GM18861 (cell line): ENCODE measurements at regions not wholly inside any gene's neighbourhood (a gene's known extent, or its start where the extent isn't known, plus 50 kb on each side); places are given as distances from the start of the nearest gene placed in this dataset.

ENCODE experiments used
- ATAC-seq: cut with Tn5 transposase; IDR thresholded peaks from one replicate; pipeline ENCODE4 v1.9.1; 2021; ENCODE audit not compliant: unreplicated experiment

- no peak for ATAC-seq
These were observed 132.2 kb upstream of the INHBA start for GRCh38 chr7:41834805-41835694.

GRCh38 chr7:41832941-41833340 lies 130.1 kb upstream of the INHBA start:
- no peak for ATAC-seq

GRCh38 chr7:41830271-41830670 lies 127.4 kb upstream of the INHBA start:
- ATAC-seq: no peak

- no peak for ATAC-seq
These were observed 126.0 kb upstream of the INHBA start for GRCh38 chr7:41828911-41829310.

GRCh38 chr7:41826641-41827040 lies 123.8 kb upstream of the INHBA start:
- ATAC-seq: no peak

- ATAC-seq: no peak
These were observed 123.1 kb upstream of the INHBA start for GRCh38 chr7:41825927-41826480.

GRCh38 chr7:41824284-41824683 lies 121.4 kb upstream of the INHBA start:
- ATAC-seq: no peak

- ATAC-seq: no peak
These were observed 119.4 kb upstream of the INHBA start for GRCh38 chr7:41822259-41822817.

GRCh38 chr7:41821521-41822213 lies 118.8 kb upstream of the INHBA start:
- no peak for ATAC-seq

- ATAC-seq: no peak
These were observed 117.3 kb upstream of the INHBA start for GRCh38 chr7:41820111-41820671.

GRCh38 chr7:41819645-41820044 lies 116.8 kb upstream of the INHBA start:
- no peak for ATAC-seq

GRCh38 chr7:41818765-41819398 lies 116.0 kb upstream of the INHBA start:
- ATAC-seq: no peak

GRCh38 chr7:41817386-41817785 lies 114.5 kb upstream of the INHBA start:
- ATAC-seq: peak; percentile 69

- peak; percentile 42 for ATAC-seq
These were observed 113.2 kb upstream of the INHBA start for GRCh38 chr7:41816111-41816510.

- ATAC-seq: no peak
These were observed 112.0 kb upstream of the INHBA start for GRCh38 chr7:41814888-41815287.

GRCh38 chr7:41813286-41813685 lies 110.4 kb upstream of the INHBA start:
- ATAC-seq: no peak

- no peak for ATAC-seq
These were observed 109.1 kb upstream of the INHBA start for GRCh38 chr7:41811941-41812340.

GRCh38 chr7:41809940-41810576 lies 107.2 kb upstream of the INHBA start:
- peak; percentile 91 for ATAC-seq

GRCh38 chr7:41809529-41809939 lies 106.6 kb upstream of the INHBA start:
- no peak for ATAC-seq

- ATAC-seq: no peak
These were observed 106.2 kb upstream of the INHBA start for GRCh38 chr7:41809116-41809515.
